ENCODE measurements at regions not wholly inside any gene's neighbourhood (a gene's known extent, or its start where the extent isn't known, plus 50 kb on each side); places are given as distances from the start of the nearest gene placed in this dataset.
"Not testable (repeated sequence)": the region's sequence is repeated elsewhere in the genome, so short reads cannot be mapped to it uniquely, and the experiment has no call there.

DNA sequence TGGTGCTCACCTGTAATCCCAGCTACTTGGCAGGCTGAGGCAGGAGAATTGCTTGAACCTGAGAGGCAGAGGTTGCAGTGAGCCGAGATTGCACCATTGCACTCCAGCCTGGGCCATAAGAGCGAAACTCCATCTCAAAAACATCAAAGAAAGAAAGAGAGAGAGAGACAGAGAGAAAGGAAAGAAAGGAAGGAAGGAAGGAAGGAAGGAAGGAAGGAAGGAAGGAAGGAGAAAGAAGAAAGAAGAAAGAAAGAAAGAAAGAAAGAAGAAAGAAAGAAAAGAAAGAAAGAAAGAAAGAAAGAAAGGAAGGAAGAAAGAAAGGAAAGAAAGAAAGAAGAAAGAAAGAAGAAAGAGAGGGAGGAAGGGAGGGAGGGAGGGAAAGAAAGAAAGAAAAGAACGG lies 69.4 kb upstream of the SLC25A33 start:
- not testable (repeated sequence) for DNase-seq

- no peak for DNase-seq
These were observed 67.6 kb upstream of the SLC25A33 start for GRCh38 chr1:9471679-9472078.

DNA sequence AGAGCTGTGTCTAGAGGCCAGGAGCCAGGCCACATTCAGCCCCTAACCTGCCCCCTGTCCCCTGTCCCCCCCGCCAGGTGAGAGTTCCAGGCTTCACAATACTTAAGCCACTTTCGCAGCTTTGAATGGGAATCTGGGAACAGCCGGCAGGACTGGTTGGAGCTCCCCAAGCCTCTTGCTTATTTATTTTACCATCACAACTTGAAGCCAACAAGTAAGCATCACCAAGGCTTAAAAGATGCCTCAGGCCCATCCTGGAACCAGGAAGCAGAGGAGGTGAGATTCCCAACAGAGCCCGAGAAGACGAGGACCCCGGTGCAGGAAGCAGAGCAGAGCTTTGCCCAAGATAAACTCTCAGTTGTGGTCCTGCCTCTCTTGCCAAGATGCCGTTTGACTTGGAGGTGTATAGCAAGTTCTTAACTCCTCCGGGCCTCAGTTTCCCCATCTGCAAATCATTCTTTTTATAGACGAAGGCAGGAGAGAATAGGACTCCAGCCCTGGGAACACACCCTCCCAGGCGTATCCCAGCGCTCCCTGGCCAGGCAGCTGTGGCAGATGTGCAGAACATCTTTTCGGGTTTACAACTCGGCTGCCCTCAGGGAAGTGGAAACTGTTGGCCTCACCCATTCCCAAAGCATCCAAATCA lies 66.8 kb upstream of the SLC25A33 start:
- DNase-seq, result no peak

DNA sequence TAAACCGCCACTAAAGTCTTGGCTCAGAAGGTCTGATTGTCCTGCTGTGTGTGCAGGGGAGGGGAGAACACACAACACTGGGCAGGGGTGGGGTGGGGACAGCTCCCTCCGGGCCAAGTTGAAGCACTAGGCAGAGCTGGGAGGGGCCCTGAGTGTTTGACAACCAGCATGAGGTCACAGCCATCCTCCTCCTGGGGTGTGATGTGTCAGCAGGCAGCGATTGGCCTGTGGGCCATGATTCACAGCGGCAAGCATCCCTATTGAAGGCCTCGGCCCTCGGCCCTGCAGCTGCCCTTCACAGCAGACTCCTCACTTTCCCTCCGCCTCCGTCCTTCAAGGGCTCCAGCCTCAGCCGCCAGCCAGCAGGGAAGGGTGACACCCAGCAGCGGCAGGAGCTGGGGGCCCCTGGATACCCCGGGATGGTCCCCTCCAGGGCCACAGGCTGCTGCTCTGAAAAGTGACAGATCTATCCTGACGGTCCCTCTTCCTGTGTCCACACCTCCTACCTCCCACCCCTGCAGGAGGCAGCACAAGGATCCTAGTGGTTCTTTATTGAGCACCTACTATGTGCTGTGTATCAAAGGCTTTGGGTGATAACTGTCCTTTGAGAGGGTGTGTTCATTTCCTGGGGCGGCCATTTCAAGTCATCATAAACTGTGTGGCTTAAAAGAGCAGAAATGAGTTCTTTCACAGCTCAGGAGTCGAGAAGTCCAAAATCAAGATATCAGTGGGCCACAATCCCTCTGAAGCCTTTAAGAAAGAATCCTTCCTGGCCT lies 66.0 kb upstream of the SLC25A33 start:
- no peak for DNase-seq

DNA sequence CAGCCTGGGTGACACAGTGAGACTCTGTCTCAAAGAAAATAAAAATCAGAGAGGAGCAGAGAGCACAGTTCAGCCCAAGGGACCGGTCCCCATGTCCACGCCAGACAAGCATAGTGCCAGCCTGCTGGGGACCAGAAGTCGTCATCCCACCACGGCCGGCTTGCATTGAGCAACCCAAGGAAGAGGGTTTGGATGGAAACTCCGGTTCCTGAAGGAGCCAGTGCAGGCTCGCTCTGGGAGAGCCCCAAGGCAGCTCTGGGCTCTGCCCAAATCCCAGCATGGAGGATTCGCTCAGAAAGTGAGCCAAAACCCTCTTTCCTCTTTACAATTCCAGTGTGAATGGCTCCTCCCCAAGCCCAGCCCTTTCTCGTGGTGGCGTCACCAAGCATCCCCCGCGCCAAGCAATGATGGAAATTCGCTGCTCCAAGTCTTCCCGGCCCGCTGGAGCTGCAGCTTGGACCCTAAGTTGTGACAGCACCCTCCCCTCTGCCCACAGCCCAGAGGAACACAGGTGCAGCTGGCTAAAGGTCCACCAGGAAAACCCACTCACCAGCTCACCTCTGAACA lies 64.1 kb upstream of the SLC25A33 start:
- no peak for DNase-seq

GRCh38 chr1:9476790-9477463 lies 62.3 kb upstream of the SLC25A33 start:
- no peak for DNase-seq

- no peak for DNase-seq
These were observed 61.7 kb upstream of the SLC25A33 start for GRCh38 chr1:9477535-9477934.

GRCh38 chr1:9478021-9478420 lies 61.2 kb upstream of the SLC25A33 start:
- DNase-seq, result no peak

- no peak for DNase-seq
These were observed 58.2 kb upstream of the SLC25A33 start for GRCh38 chr1:9481048-9481447.

DNA sequence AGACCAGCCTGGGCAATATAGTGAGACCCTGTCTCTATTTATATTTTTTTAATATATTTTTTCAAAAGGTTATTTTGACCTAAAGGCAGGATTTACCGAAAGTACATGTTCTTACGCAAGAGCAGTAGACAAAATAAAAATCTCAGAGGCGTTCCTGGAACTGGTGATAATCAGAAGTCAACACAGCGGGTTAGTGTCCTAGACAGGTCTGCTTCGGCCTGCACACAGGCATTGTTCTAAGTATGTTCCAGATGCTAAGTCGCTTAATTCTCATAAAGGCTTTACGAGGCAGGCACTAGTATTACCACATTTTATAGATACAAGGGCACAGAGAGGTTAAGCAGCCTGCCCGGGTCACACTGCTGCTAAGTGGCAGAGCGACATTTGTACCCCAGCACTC lies 56.9 kb upstream of the SLC25A33 start:
- DNase-seq, result no peak

DNA sequence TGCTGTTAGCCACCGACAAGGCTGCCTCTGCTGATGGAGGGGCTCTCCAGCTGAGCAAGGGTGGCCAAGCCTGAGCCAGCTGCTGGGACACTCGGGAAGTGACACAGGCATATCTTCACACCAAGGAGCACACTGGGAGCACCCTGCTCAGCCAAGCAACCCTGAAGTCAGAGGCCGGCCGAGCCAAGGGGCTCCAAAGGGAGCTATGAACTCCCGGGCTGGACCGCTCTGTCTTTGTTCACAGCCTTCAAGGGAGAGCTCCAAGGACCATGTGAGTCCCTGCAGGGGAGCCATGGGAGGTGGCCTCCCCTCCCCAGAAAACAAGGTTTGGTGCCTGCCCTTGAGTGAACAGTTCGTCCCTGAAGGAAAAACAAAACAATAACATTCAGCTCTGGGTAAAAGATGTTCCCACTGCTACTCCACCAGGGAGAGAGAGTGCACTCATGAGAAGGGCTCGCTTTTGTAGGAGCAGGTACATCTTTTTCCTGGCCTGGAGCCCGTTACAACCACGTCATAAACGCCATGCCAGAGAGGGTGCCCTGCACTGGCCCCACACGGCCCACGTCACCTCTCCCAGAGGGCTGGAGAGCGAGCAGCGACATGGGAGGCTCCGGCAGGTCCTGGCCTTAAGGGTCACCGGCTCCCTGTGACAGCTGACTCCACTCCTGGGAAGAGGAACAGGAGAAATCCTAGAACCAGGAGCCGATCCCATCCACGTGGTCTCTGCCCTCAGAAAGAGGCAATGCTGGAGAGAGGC lies 56.3 kb upstream of the SLC25A33 start:
- no peak for DNase-seq

- no peak for DNase-seq
These were observed 52.7 kb upstream of the SLC25A33 start for GRCh38 chr1:9486466-9487140.

Data from activated CD8-positive, alpha-beta memory T cell treated with anti-CD3 and anti-CD28 coated beads, Interleukin-2, amount 50 U/mL, for 4 hours (primary cell).